GM18861 (cell line): ENCODE measurements at regions not wholly inside any gene's neighbourhood (a gene's known extent, or its start where the extent isn't known, plus 50 kb on each side); places are given as distances from the start of the nearest gene placed in this dataset.
"Not testable (repeated sequence)": the region's sequence is repeated elsewhere in the genome, so short reads cannot be mapped to it uniquely, and the experiment has no call there.

Experiments
- ATAC-seq: cut with Tn5 transposase; IDR thresholded peaks from one replicate; pipeline ENCODE4 v1.9.1; 2021; ENCODE audit not compliant: unreplicated experiment

GRCh38 chr6:22132656-22133055 lies 164.2 kb downstream of the PRL start:
- ATAC-seq: no peak

- no peak for ATAC-seq
Measured at GRCh38 chr6:22133357-22133756, 163.5 kb downstream of the PRL start.

GRCh38 chr6:22134308-22134707 lies 162.5 kb downstream of the PRL start:
- ATAC-seq: no peak

- no peak for ATAC-seq
Measured at GRCh38 chr6:22135395-22135794, 161.4 kb downstream of the PRL start.

GRCh38 chr6:22140736-22141135 lies 156.1 kb downstream of the PRL start:
- ATAC-seq: not testable (repeated sequence)

- ATAC-seq: no peak
Measured at GRCh38 chr6:22141241-22141745, 155.5 kb downstream of the PRL start.

GRCh38 chr6:22142856-22143255 lies 154.0 kb downstream of the PRL start:
- no peak for ATAC-seq

- no peak for ATAC-seq
Measured at GRCh38 chr6:22145376-22145775, 151.5 kb downstream of the PRL start.

GRCh38 chr6:22145823-22146677 lies 150.8 kb downstream of the PRL start:
- ATAC-seq: no peak

GRCh38 chr6:22146678-22146930 lies 150.2 kb downstream of the PRL start:
- no peak for ATAC-seq

- ATAC-seq: no peak
Measured at GRCh38 chr6:22146931-22147701, 149.7 kb downstream of the PRL start.

- no peak for ATAC-seq
Measured at GRCh38 chr6:22147921-22148776, 148.7 kb downstream of the PRL start.

- no peak for ATAC-seq
Measured at GRCh38 chr6:22149096-22149495, 147.7 kb downstream of the PRL start.

GRCh38 chr6:22149501-22150367 lies 147.1 kb downstream of the PRL start:
- ATAC-seq: no peak

GRCh38 chr6:22150368-22151035 lies 146.3 kb downstream of the PRL start:
- no peak for ATAC-seq

- no peak for ATAC-seq
Measured at GRCh38 chr6:22151892-22152291, 144.9 kb downstream of the PRL start.

GRCh38 chr6:22152841-22153240 lies 144.0 kb downstream of the PRL start:
- ATAC-seq: no peak

- no peak for ATAC-seq
Measured at GRCh38 chr6:22153384-22154158, 143.3 kb downstream of the PRL start.

- no peak for ATAC-seq
Measured at GRCh38 chr6:22155551-22155950, 141.3 kb downstream of the PRL start.
